SK-N-SH (cell line): ENCODE measurements at regions not wholly inside any gene's neighbourhood (a gene's known extent, or its start where the extent isn't known, plus 50 kb on each side); places are given as distances from the start of the nearest gene placed in this dataset.

Source experiments
- CTCF ChIA-PET: fragments of 300-600, 350-600 bp; formaldehyde crosslinking; extraction: SDS; loops from one replicate; lab custom pipeline; 2021; lab: Yijun Ruan, JAX
- POLR2A ChIA-PET: fragments of 350-600 bp; sonication (Branson Sonifier 250); formaldehyde crosslinking; extraction: SDS; loops from one replicate; lab custom pipeline; 2020; ENCODE audit warnings: antibody characterized with exemption, inconsistent platforms; lab: Yijun Ruan, JAX
- DNase-seq: peaks from one replicate; pipeline ENCODE4 v3.0.0; 2012
- H2AFZ ChIP-seq: fragments of 200-600 bp; sonication (generic); 2 replicates; pipeline ENCODE4 v1.8.1; 2016; ENCODE audit warnings: antibody characterized with exemption, mild to moderate bottlenecking, low read depth
- H3F3A ChIP-seq: fragments of 200-600 bp; sonication (generic); replicated peaks from 2 replicates; pipeline ENCODE3; 2016; ENCODE audit warnings: antibody characterized with exemption, mild to moderate bottlenecking; ENCODE audit not compliant: insufficient read depth
- H3K27ac ChIP-seq, 2 experiments: fragments of 200-500 bp in 1 of 2; fragments of 200-600 bp in 1 of 2; sonication (Bioruptor generic) in 1 of 2; sonication (generic), shearing (Covaris generic) in 1 of 2; 2 replicates each; pipeline versions ENCODE4 v1.5.1 to v1.6.1; 2014 to 2016; ENCODE audit warnings: low read depth in 2 of 2, inconsistent platforms in 1 of 2, low read length in 1 of 2, mild to moderate bottlenecking in 1 of 2, mixed read lengths in 1 of 2
- H3K27me3 ChIP-seq: fragments of 200-600 bp; sonication (generic), shearing (Covaris generic); 2 replicates; pipeline ENCODE4 v1.6.1; 2016; ENCODE audit warnings: mixed run types; ENCODE audit not compliant: insufficient read depth
- H3K36me3 ChIP-seq, 2 experiments: fragments of 200-500 bp in 1 of 2; fragments of 200-600 bp in 1 of 2; sonication (Bioruptor generic) in 1 of 2; sonication (generic) in 1 of 2; replicated peaks in 1 of 2; 2 replicates each; pipeline versions ENCODE3 to v1.5.1; 2014 to 2016; ENCODE audit warnings: low read length in 1 of 2, mild to moderate bottlenecking in 1 of 2; ENCODE audit not compliant: insufficient read depth in 2 of 2, control insufficient read depth in 1 of 2
- H3K4me1 ChIP-seq, 2 experiments: fragments of 200-500 bp in 1 of 2; fragments of 200-600 bp in 1 of 2; sonication (Bioruptor generic) in 1 of 2; sonication (generic), shearing (Covaris generic) in 1 of 2; 2 replicates each; pipeline versions ENCODE4 v1.5.1 to v1.6.1; 2014 to 2016; ENCODE audit warnings: low read depth in 1 of 2, low read length in 1 of 2, mixed run types in 1 of 2; ENCODE audit not compliant: insufficient read depth in 2 of 2, control insufficient read depth in 1 of 2
- H3K4me2 ChIP-seq: fragments of 200-600 bp; sonication (generic), shearing (Covaris generic); 2 replicates; pipeline ENCODE4 v1.6.1; 2017; ENCODE audit warnings: mixed run types
- H3K4me3 ChIP-seq, 2 experiments: fragments of 200-500 bp in 1 of 2; fragments of 200-600 bp in 1 of 2; sonication (Bioruptor generic) in 1 of 2; sonication (generic), shearing (Covaris generic) in 1 of 2; 2 replicates each; pipeline versions ENCODE4 v1.5.1 to v1.8.1; 2014 to 2016; ENCODE audit warnings: low read depth in 2 of 2, inconsistent platforms in 1 of 2, low read length in 1 of 2, mild to moderate bottlenecking in 1 of 2, mixed read lengths in 1 of 2, moderate library complexity in 1 of 2
- H3K79me2 ChIP-seq: fragments of 200-600 bp; sonication (generic); 2 replicates; pipeline ENCODE4 v1.8.1; 2017; ENCODE audit warnings: mild to moderate bottlenecking; ENCODE audit not compliant: insufficient read depth
- H3K9ac ChIP-seq: fragments of 200-600 bp; sonication (generic); 2 replicates; pipeline ENCODE4 v1.6.1; 2017; ENCODE audit warnings: mixed run types
- H3K9me2 ChIP-seq: fragments of 200-600 bp; sonication (generic); 2 replicates; pipeline ENCODE4 v1.6.1; 2017; ENCODE audit warnings: mixed run types
- H3K9me3 ChIP-seq: fragments of 200-600 bp; sonication (generic); 2 replicates; pipeline ENCODE4 v1.6.1; 2017; ENCODE audit warnings: mixed run types, mild to moderate bottlenecking, moderate library complexity
- H4K20me1 ChIP-seq: fragments of 200-600 bp; sonication (generic); 2 replicates; pipeline ENCODE4 v1.6.1; 2017; ENCODE audit warnings: mild to moderate bottlenecking, mixed run types; ENCODE audit not compliant: insufficient read depth
- CTCF ChIP-seq: fragments of 200-600 bp; sonication (generic); IDR thresholded peaks from 2 replicates; pipeline ENCODE4 v1.6.1; 2017; ENCODE audit warnings: antibody characterized with exemption, mild to moderate bottlenecking, moderate library complexity
- EZH2phosphoT487 ChIP-seq: fragments of 200-600 bp; sonication (generic); IDR thresholded peaks from 2 replicates; pipeline ENCODE4 v1.6.1; 2017; ENCODE audit warnings: low read depth, mixed run types, mild to moderate bottlenecking, antibody characterized with exemption, moderate library complexity, borderline replicate concordance
- FOXM1 ChIP-seq: IDR thresholded peaks from 2 replicates; pipeline ENCODE4 v1.4.0; 2012; ENCODE audit warnings: low read depth, mild to moderate bottlenecking
- GABPA ChIP-seq: IDR thresholded peaks from 2 replicates; pipeline ENCODE4 v1.4.0; 2012; ENCODE audit warnings: low read depth, mild to moderate bottlenecking
- IRF3 ChIP-seq: fragments of 150-350 bp; IDR thresholded peaks from 2 replicates; pipeline ENCODE4 v1.6.1; 2016; ENCODE audit warnings: mild to moderate bottlenecking, low read depth, low read length
- NRF1 ChIP-seq: IDR thresholded peaks from 2 replicates; pipeline ENCODE4 v1.6.1; 2012; ENCODE audit warnings: low read depth, mild to moderate bottlenecking, low read length
- PBX3 ChIP-seq: IDR thresholded peaks from 2 replicates; pipeline ENCODE4; 2012
- TEAD4 ChIP-seq: IDR thresholded peaks from 2 replicates; pipeline ENCODE4 v1.4.0; 2012; ENCODE audit warnings: mild to moderate bottlenecking, borderline replicate concordance; ENCODE audit not compliant: insufficient read depth
- WGBS: methylation state at CpG from one replicate; pipeline ENCODE4 v1.1.6; 2017; ENCODE audit warnings: low lambda C conversion rate; 5-methylcytosine and 5-hydroxymethylcytosine counted together

- H3K79me2 ChIP-seq = no peaks in the 10 kb centered on the region
- no peak for DNase-seq
Measured at GRCh38 chr4:101419336-101420135, 72.2 kb upstream of the PPP3CA start.

More at GRCh38 chr4:101419336-101420135, 72.2 kb upstream of the PPP3CA start:
- Histone ChIP-seq H3K36me3 (no peaks in the 10 kb centered on the region), H3K4me3 (no peak overlapping the region), H3K9ac (no peak overlapping the region)
- TF ChIP-seq NRF1 (no peak), GABPA (no peak), CTCF (no peak), FOXM1 (no peak), TEAD4 (no peak), IRF3 (no peak), EZH2phosphoT487 (no peak), PBX3 (no peak)
- TF ChIP-seq, all 33 proteins: peak for 0
- Histone ChIP-seq H4K20me1 (no peaks in the 10 kb centered on the region), H3F3A (no peaks in the 10 kb centered on the region), H3K4me1 (0 out of 4 replicates have a peak, but pooled peaks cover 0 to 5% of the 10 kb centered on the region in 2 experiments), H3K27ac (no peak overlapping the region), H3K4me2 (no peak overlapping the region), H3K9me3 (no peaks in the 10 kb centered on the region), H3K9me2 (no peaks in the 10 kb centered on the region), H3K27me3 (no peaks in the 10 kb centered on the region), H2AFZ (no peak overlapping the region)
- POLR2A ChIA-PET = no interaction called here
- 73% methylated on average over 5 of the region's 5 CpGs for WGBS
- CTCF ChIA-PET = interaction anchor here (1.4 kb wide), 1 partner anchor 9 kb away, joined by 5 read pairs; no protein-coding TSS in a partner anchor
